ENCODE measurements at regions not wholly inside any gene's neighbourhood (a gene's known extent, or its start where the extent isn't known, plus 50 kb on each side); places are given as distances from the start of the nearest gene placed in this dataset.
"Not testable (repeated sequence)": the region's sequence is repeated elsewhere in the genome, so short reads cannot be mapped to it uniquely, and the experiment has no call there.

DNA sequence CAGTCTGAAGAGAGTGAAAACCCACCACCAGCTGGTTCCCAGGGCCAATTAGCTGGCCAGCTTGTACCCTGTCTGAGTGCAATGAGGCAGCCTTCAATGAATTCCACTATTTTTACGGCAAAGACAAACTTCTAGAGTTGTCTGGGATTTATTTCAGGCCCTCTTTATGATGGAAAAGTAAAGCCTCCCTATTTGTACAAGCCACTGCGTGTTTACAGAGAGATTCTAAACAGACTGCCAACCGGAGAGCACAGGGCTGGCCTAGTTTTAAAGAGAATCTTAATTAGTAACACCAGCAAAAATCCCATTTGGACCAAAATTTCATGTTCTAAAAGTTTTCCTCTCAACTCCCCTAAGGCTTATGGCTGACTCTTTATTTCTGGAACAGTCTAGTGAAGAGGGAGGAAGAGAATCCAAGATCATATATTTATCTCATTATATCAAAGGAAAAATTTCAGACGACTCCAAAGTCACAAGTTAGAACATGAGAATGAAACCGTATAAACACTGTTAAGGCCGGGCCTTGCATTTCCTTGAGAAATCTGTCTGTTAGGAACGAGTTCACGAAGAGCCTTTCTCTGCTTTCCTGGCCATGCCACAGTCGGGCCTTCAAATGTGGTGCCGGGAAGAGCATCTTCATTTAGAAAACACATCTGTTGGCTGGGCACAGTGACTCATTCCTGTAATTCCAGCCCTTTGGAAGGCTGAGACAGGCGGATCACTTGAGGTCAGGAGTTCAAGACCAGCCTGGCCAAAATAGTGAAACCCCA lies 724.6 kb upstream of the NRP1 start:
- no peak for DNase-seq (ENCODE audit: low spot score)

DNA sequence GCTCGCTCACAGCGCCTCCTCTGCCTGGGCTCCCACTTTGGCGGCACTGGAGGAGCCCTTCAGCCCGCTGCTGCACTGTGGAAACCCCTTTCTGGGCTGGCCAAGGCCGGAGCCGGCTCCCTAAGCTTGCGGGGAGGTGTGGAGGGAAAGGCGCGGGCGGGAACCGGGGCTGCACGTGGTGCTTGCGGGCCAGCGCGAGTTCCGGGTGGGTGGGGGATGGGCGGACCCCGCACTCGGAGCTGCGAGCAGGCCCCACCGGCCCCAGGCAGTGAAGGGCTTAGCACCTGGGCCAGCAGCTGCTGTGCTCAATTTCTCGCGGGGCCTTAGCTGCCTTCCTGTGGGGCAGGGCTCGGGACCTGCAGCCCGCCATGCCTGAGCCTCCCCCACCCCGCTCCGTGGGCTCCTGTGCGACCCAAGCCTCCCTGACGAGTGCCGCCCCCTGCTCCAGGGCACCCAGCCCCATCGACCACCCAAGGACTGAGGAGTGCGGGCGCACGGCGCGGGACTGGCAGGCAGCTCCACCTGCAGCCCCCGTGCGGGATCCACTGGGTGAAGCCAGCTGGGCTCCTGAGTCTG lies 721.0 kb upstream of the NRP1 start:
- not testable (repeated sequence) for DNase-seq (ENCODE audit: low spot score)

DNA sequence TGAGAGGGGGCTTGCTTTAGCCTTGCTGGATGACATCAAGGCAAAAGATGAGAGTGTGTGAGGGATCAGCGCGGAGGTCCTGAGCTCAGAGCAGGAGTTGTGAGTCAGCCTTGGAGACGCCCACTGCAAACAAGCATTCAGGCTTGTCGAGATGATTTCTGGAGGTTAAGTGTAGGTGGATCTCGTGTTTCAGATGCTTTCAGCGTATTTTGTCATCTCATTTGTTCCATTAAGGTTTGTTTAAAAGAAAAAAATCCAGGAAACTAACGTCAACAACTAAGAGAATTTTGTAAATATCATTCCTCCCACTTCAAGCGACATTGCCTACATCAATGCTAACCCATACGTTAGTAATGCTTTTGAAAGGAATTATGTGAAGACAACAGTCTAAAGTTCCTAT lies 715.4 kb upstream of the NRP1 start:
- no peak for DNase-seq (ENCODE audit: low spot score)

DNA sequence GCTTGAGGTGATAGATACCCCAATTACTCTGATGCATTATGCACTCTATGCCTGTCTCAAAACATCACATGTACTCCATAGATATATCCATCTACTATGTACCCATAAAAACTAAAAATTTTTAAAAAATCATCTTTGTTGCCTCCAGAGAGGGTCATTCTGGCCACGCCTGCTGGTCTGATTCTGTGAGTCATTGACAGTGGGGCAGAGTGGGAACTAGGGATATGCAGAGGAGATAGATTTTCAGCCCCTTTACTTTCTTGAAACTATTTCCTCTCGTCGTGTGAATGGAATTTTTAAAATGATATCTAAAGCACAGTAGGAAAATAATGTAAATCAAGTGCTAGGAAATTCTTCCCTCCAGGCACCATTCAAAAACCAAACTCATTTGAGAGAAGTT lies 715.0 kb upstream of the NRP1 start:
- DNase-seq (ENCODE audit: low spot score) = no peak

DNA sequence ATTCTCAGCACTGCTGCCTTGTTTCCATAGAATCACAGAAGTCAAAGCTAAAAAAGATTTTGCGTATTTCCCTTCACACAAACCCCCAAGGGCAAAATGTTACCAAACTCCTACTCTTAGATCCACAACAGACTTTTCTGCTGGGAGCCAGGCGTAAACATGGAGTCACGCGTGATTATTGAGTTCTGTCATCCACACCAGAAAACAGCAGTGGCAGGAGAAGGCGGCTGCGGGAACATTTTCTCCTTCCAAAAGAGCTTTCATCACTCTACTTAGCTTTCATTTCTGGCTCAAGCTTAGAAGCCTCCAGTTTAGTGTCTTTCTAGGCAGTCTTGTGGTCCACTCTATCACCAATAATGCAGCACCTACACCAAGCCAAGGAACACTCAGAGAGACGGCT lies 712.9 kb upstream of the NRP1 start:
- no peak for DNase-seq (ENCODE audit: low spot score)

DNA sequence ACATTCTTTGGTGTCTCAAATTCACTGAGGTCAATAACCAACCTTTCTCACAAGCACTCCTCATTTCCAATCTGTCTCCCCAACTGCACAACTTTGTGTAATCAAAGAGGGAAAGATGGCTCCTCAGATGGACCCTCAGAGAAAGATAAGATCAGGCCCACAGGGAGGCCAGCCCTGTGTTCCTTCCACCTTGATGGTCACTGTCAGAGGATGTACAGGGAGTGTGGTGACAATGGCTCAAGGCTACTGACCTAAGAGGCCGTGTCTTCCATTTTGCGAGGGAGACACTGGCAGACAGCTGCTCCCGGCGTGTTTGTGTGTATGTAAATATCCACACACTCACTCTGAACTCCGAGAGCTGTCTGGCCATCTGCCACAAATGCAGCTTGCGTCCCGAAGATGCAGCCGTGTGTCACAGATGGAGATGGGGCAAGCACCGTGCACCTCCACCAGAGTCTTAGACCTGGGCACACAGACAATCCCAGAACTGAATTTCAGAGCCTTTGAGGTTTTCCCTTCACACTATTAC lies 712.1 kb upstream of the NRP1 start:
- no peak for DNase-seq (ENCODE audit: low spot score)

DNA sequence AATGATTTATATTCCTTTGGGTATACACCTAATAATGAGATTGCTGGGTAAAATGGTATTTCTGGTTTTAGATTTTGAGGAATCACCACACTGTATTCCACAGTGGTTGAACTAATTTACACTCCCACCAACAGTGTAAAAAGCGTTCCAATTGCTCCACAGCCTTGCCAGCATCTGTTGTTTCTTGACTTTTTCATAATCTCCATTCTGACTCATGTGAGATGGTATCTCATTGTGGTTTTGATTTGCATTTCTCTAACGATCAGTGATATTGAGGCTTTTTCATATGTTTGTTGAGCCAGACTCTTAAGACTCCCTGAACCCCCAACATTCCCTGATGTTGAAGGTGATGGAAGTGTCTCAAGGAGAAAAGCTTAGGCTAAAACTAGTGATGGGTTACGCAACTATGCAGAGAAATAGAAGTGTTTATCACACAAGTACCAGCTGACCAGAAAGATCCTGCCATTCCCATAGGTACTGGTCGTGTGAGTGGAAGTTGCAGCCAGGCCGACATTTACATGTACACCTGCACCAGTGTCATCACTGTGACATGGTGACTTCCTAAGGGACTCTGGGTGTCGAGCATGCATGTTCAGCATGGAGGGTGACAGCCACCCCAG lies 711.2 kb upstream of the NRP1 start:
- no peak for DNase-seq (ENCODE audit: low spot score)

DNA sequence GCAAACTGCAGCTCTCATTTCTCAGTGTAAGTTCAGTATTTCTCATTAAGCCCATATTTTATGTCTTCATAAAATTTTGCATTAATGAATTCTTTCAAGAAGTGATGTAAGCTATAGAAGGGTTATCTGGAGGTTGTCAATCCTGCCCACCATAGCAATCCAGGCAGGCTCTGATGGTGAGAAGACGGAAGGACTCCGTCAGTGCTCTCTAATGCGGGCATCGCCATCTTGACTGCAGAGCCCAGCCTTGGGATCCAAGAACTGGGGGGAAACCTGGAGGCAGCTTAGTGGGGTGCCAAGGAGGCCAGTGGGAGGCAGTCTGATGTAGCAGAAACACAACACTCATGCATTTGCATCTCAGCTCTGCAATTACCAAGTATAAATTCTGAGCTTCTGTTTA lies 707.4 kb upstream of the NRP1 start:
- no peak for DNase-seq (ENCODE audit: low spot score)

DNA sequence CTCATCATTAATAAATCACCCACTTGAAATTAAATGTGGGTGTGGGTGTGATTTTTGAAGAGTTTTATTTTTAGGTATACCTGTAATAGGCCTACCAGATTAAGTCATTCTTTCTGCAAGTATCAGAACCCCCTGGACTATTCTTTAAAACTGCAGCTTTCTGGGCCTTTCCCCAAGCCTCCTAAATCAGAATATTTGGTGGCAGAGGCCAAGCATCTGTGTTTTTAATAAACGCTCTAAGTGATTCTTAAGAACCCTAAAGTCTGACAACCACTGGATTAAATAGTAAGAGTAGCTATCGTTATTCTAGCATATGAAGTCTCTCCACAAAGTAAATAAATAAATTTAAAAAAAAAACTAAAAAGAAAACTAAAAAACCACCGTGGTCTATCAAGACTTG lies 703.0 kb upstream of the NRP1 start:
- DNase-seq (ENCODE audit: low spot score) = no peak

DNA sequence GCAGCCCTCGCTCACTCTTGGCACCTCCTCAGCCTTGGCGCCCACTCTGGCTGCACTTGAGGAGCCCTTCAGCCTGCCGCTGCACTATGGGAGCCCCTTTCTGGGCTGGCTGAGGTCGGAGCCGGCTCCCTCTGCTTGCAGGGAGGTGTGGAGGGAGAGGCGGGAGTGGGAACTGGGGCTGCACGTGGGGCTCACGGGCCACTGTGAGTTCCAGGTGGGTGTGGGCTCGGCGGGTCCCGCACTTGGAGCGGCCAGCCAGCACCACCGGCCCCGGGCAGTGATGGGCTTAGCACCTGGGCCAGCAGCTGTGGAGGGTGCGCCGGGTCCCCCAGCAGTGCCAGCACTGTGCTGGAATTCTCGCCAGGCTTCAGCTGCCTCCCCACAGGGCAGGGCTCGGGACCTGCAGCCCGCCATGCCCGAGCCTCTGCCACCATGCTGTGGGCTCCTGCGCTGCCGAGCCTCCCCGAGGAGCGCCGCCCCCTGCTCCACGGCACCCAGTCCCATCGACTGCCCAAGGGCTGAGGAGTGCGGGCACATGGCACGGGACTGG lies 700.8 kb upstream of the NRP1 start:
- not testable (repeated sequence) for DNase-seq (ENCODE audit: low spot score)

DNA sequence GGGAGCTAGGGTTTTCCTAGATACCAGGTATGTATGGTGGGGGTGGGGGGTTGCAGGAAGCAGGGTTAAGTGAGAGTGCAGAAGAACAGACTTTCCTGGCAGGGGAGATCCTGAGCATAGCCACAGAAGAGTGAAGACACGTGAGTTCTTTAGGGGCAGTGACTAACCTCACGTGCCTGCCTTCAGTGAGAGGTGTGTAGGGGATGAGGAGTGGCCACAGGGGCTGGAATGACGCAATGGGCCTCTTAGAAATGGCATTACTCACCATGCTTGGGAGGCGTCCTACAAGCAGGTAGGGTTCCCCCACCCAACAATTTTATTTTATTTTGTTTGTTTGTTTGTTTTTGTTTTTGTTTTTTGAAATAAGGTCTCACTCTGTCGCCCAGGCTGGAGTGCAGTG lies 698.6 kb upstream of the NRP1 start:
- no peak for DNase-seq (ENCODE audit: low spot score)

DNA sequence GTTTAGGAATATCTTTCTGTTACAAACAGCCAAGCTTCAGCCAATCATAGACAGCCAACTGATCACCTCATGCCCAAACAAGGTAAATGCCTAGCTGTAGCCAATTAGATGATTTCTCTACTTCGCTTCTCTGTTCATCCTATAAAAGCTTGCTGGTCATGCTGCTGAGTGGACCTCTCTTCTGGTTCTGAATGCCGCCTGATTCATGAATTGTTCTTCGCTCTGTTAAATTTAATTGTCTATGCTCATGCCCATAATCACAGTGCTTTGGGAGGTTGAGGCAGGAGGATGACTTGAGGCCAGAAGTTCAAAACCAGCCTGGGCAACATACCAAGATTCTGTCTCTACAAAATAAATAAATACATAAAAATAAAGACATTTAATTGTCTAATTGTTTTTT lies 698.1 kb upstream of the NRP1 start:
- DNase-seq (ENCODE audit: low spot score) = no peak

DNA sequence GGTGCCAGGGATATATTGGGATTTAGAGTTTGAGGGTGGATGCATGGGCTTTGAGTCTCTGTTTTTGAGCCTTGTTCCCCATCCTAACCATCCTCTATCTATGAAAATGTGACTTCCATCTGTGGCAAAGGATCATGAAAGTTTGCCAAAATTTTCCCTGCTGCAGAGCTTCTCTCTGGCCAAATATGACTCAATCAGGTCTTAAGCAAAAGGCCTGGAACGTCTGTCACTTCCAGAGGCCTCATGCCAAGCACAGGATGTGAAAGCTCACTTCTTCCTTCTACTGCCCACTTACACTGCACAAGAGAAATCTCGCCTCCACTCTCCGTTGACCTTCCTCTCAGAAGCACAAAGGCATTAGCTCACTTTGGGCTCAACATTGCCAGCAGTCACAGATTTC lies 696.9 kb upstream of the NRP1 start:
- DNase-seq (ENCODE audit: low spot score) = no peak

DNA sequence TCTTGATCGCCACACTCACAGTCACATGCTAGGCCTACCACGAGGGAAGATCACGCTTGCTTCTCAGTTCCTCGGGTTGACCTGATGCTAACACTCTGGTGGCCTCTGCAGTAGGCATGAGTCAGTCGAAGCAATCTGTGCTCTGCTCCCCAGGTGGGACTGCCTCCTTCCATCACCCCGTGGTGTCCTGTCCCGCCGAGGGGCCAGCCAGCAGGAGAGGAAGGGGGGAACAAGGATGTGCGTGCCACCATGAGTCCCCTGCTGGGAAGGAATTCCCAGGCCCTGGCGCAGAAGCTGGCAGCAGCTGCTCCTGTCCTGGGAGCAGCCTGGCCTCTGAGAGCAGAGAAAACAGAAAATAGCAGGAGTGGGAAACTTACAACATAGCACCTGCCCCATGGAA lies 695.0 kb upstream of the NRP1 start:
- DNase-seq (ENCODE audit: low spot score) = no peak

DNA sequence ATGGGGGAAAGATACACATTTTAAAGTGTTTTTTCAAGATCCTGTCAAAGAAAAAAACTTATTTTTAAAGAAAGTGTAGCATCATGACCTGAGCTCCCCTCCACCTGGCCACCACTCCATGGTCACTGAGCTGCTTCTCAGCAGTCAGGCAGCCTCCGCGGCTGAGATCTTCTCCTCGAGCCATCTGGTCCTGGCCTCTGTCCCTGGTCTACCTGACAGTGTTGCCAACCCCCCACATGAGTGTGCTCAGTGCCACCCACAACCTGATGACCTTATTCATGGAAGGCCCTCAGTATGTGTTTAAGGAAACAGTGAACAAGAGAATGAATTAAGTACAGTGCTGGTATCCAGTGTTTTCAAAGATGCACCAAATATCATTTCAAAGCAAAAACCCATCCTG lies 694.5 kb upstream of the NRP1 start:
- no peak for DNase-seq (ENCODE audit: low spot score)

DNA sequence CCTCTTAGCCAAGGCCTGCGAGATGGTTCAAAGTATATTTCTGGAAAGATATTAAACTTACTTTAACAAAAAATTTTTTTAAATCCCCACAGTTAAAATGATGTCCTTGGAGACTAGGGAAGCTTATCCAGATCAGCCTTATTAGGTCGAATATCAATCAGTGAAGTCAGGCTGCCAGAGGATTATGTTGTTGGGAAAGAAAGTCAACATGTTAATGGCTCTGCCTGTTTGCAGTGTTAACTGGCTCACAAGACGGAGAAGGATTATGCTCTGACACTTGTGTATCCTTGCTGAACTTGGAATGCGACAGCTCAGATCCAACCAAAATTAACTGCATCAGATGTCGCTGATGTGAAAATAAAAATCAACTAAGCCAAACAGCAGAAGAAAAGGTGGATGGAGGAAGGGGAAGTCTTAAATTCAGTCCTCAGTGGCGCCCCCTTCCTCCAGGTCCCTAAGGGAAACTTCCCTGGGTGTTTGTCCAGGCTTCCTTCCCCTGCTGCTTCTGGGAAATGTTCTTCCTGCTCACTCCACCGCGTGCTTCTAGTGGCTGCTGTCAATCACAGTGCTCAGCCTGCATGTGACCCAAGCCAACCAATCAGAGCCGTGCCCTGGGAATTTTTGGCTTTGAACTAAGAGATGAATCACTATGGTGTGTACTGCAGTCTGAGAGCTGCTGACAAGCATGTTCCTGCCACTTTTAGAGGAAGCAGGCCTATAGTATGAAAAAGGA lies 690.4 kb upstream of the NRP1 start:
- no peak for DNase-seq (ENCODE audit: low spot score)

DNA sequence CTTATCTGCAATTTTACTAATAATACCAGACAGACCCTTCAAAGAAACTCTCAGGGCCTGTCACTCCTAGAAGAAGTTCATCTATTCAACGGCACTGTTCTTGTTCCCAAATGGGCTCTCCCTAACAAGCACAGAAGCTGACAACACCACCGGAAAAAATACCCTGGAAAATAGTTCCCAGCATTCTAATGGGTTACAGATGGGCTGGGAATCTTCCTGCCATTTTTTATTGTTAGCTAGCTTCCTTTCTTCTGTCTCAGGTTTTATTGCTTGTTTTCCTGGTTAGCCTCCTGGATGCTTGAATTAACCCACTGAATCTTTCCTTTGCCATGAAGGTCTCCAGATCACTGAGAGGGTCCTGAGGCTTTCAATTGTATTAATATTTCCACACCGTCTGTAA lies 689.8 kb upstream of the NRP1 start:
- DNase-seq (ENCODE audit: low spot score) = no peak

DNA sequence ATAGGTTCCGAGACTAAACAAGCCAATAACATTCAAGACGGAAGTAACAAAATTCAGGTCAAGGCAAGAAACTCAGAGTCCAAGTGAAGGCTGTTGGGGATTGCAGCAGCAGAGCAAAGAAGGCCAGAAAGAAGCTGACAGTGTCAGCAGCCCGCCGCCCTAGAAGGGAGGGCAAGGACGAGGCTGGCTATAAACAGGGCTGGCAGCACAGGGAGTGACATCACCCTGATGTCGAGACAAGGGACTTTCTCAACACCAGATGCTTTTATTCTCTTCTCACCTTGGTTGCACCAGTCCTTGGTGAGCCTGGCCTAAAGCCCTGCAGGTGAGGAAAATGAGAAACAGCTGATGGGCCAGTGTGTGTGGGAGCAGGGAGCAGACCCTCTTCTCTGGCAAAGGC lies 687.7 kb upstream of the NRP1 start:
- no peak for DNase-seq (ENCODE audit: low spot score)

DNA sequence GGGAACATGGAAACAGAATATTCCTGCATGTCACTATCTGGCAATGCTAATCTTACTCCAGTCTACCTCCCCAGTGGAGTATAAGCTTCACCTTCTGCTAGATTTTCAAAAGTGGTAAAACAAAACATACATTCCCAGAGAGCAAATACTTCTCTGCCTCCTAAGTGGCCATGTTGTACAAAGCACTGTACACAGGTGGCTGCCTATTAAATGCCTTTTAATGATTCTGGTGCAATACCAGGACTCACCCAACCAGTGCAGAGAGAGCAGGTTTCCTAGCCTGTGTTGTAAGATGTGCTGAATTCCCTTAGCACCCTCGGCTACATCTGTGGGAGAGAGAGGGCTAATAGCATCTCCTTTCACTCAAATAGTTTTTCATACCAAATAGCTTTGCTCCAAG lies 684.3 kb upstream of the NRP1 start:
- DNase-seq (ENCODE audit: low spot score) = no peak

DNA sequence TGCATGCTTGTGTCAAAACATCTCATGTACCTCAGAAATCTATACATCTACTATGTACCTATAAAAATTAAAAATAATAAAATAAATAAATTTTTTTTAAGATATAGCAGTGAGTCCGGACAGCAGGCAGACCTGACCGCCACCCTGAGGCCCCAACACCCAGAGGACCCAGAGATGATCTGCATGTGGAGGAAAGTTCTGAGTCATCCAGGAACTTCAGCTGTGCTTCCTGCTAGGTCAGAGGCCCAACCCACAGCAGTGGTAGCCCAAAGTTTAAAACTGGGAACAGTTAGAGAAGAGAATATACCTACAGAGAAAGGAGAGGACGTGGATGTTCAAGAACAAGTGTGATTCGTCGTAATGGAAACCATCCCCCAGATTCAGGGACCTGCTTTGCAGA lies 683.7 kb upstream of the NRP1 start:
- DNase-seq (ENCODE audit: low spot score) = peak; percentile 16

DNA sequence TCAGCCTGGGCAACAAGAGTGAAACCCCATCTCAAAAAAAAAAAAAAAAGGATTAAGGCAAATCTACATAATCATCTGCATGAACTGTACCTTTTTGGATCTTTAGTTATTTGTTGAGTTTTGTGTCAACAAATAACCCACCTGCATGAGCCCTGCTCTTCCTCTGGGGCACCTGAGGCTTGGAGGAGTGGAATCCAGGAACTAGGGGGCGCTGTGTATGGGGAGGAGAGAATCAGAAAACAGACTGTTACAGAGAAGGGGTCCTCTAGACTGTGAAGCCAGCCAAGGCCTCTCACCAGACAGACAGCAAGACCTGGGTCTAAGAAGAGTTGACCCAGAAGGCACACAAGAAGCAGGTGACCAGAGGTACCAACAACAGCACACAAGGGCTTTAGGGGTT lies 682.8 kb upstream of the NRP1 start:
- no peak for DNase-seq (ENCODE audit: low spot score)

DNA sequence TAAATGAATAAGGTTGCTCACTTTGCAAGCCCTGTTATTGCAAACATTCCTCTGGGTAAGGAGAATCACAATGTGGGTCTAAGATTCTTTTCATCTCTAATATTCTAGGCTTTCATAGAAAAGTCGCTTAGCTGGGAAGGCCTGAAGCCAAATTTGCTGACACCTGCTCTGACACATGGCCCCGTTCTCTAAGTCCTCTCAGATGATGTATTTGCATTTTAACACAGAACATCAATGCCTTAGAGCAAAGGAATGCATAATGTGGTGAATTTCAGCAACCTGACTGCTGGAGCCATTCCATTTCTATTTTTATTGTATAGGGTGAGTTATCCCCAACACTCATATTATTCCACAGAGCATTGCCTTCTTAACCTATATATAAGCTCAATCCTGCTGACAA lies 682.1 kb upstream of the NRP1 start:
- no peak for DNase-seq (ENCODE audit: low spot score)

DNA sequence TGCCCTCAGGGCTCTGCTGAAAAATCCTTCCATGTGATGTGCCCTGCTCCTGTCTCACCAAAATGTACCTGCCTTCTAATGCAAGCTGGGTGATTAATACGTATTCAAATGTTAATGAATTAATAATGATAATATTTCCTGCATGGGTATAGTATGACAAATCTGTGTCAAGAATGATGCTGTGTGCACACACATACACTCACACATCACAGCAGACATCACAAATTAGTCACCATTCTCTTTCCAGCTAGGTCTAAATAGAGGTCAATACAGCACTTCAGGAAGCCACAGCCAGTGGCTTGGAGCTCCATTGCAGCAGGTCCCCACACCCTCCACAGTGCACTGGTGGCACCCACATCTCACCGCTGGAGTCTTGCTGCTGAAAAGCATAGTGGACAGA lies 681.2 kb upstream of the NRP1 start:
- DNase-seq (ENCODE audit: low spot score) = no peak

Measured in SW480 (cell line).